ENCODE measurements at regions not wholly inside any gene's neighbourhood (a gene's known extent, or its start where the extent isn't known, plus 50 kb on each side); places are given as distances from the start of the nearest gene placed in this dataset.
"Not testable (repeated sequence)": the region's sequence is repeated elsewhere in the genome, so short reads cannot be mapped to it uniquely, and the experiment has no call there.

- in situ Hi-C loops (cut with MboI; ENCODE audit: low sequenced_read_pairs), result no loop called here
- no peak for DNase-seq (ENCODE audit: low spot score in 2 of 2)
- Histone ChIP-seq H3K27me3 (ENCODE audit: low read depth) (no peaks in the 10 kb centered on the region), H3K9me3 (no peaks in the 10 kb centered on the region), H3K36me3 (replicated peaks) (no peaks in the 10 kb centered on the region), H3K4me1 (no peaks in the 10 kb centered on the region), H3K4me3 (no peak overlapping the region)
Measured at GRCh38 chr1:56123826-56124225, 455.5 kb downstream of the PLPP3 start.

- Histone ChIP-seq H3K9me3 (no peaks in the 10 kb centered on the region), H3K27me3 (ENCODE audit: low read depth) (no peaks in the 10 kb centered on the region), H3K36me3 (replicated peaks) (no peaks in the 10 kb centered on the region), H3K4me1 (no peaks in the 10 kb centered on the region), H3K4me3 (no peak overlapping the region)
- in situ Hi-C loops (cut with MboI; ENCODE audit: low sequenced_read_pairs), result no loop called here
- DNase-seq (ENCODE audit: low spot score in 2 of 2), result no peak
Measured at GRCh38 chr1:56123421-56123820, 455.9 kb downstream of the PLPP3 start.

- Histone ChIP-seq H3K9me3 (no peaks in the 10 kb centered on the region), H3K27me3 (ENCODE audit: low read depth) (no peaks in the 10 kb centered on the region), H3K4me3 (no peak overlapping the region), H3K36me3 (replicated peaks) (no peaks in the 10 kb centered on the region), H3K4me1 (no peaks in the 10 kb centered on the region)
- DNase-seq (ENCODE audit: low spot score in 2 of 2), result no peak
- in situ Hi-C loops (cut with MboI; ENCODE audit: low sequenced_read_pairs), result no loop called here
Measured at GRCh38 chr1:56120021-56120420, 459.3 kb downstream of the PLPP3 start.

GRCh38 chr1:56118676-56119075, 460.7 kb downstream of the PLPP3 start:
- H3K4me3 ChIP-seq; H3K9me3 ChIP-seq; H3K4me1 ChIP-seq; in situ Hi-C loops (cut with MboI; ENCODE audit: low sequenced_read_pairs); DNase-seq (ENCODE audit: low spot score in 2 of 2); H3K36me3 ChIP-seq (replicated peaks); H3K27me3 ChIP-seq (ENCODE audit: low read depth): not testable (repeated sequence)

GRCh38 chr1:56115701-56116100, 463.7 kb downstream of the PLPP3 start:
- H3K9me3 ChIP-seq, result no peaks in the 10 kb centered on the region; the same call in 1 of the 2 replicates
- in situ Hi-C loops (cut with MboI; ENCODE audit: low sequenced_read_pairs), result no loop called here
- no peak overlapping the region for H3K4me3 ChIP-seq
- H3K36me3 ChIP-seq (replicated peaks), result no peaks in the 10 kb centered on the region
- H3K4me1 ChIP-seq, result no peaks in the 10 kb centered on the region
- DNase-seq (ENCODE audit: low spot score in 2 of 2), result no peak
- no peaks in the 10 kb centered on the region for H3K27me3 ChIP-seq (ENCODE audit: low read depth)

- Histone ChIP-seq H3K27me3 (ENCODE audit: low read depth) (no peaks in the 10 kb centered on the region), H3K9me3 (no peaks in the 10 kb centered on the region; the same call in 1 of the 2 replicates), H3K4me1 (no peaks in the 10 kb centered on the region), H3K36me3 (replicated peaks) (no peaks in the 10 kb centered on the region), H3K4me3 (no peak overlapping the region)
- DNase-seq (ENCODE audit: low spot score in 2 of 2), result no peak
- in situ Hi-C loops (cut with MboI; ENCODE audit: low sequenced_read_pairs), result no loop called here
Measured at GRCh38 chr1:56113679-56114078, 465.7 kb downstream of the PLPP3 start.

- Histone ChIP-seq H3K36me3 (replicated peaks) (no peaks in the 10 kb centered on the region), H3K27me3 (ENCODE audit: low read depth) (no peaks in the 10 kb centered on the region), H3K9me3 (peaks cover 4% of the 10 kb centered on the region; the same call in 1 of the 2 replicates), H3K4me3 (no peak overlapping the region), H3K4me1 (no peaks in the 10 kb centered on the region)
- DNase-seq (ENCODE audit: low spot score in 2 of 2), result no peak
- in situ Hi-C loops (cut with MboI; ENCODE audit: low sequenced_read_pairs), result no loop called here
Measured at GRCh38 chr1:56107275-56107638, 472.1 kb downstream of the PLPP3 start.

GRCh38 chr1:56106531-56107274, 472.7 kb downstream of the PLPP3 start:
- Histone ChIP-seq H3K4me1 (no peaks in the 10 kb centered on the region), H3K4me3 (no peak overlapping the region), H3K9me3 (peaks cover 4% of the 10 kb centered on the region; the same call in 1 of the 2 replicates), H3K36me3 (replicated peaks) (no peaks in the 10 kb centered on the region), H3K27me3 (ENCODE audit: low read depth) (no peaks in the 10 kb centered on the region)
- no peak for DNase-seq (ENCODE audit: low spot score in 2 of 2)
- in situ Hi-C loops (cut with MboI; ENCODE audit: low sequenced_read_pairs), result no loop called here

GRCh38 chr1:56105397-56105796, 474.0 kb downstream of the PLPP3 start:
- in situ Hi-C loops (cut with MboI; ENCODE audit: low sequenced_read_pairs), result no loop called here
- Histone ChIP-seq H3K9me3 (0 out of 2 replicates have a peak, but pooled peaks cover 4% of the 10 kb centered on the region), H3K4me1 (no peaks in the 10 kb centered on the region), H3K36me3 (replicated peaks) (no peaks in the 10 kb centered on the region), H3K4me3 (no peak overlapping the region), H3K27me3 (ENCODE audit: low read depth) (no peaks in the 10 kb centered on the region)
- no peak for DNase-seq (ENCODE audit: low spot score in 2 of 2)

GRCh38 chr1:56099766-56100265, 479.5 kb downstream of the PLPP3 start:
- no peak for DNase-seq (ENCODE audit: low spot score in 2 of 2)
- no peak overlapping the region for H3K4me3 ChIP-seq
- in situ Hi-C loops (cut with MboI; ENCODE audit: low sequenced_read_pairs), result no loop called here

GRCh38 chr1:56098946-56099345, 480.4 kb downstream of the PLPP3 start:
- in situ Hi-C loops (cut with MboI; ENCODE audit: low sequenced_read_pairs), result no loop called here
- no peak overlapping the region for H3K4me3 ChIP-seq
- DNase-seq (ENCODE audit: low spot score in 2 of 2), result no peak

More at GRCh38 chr1:56099766-56100265, 479.5 kb downstream of the PLPP3 start:
- no peaks in the 10 kb centered on the region for H3K36me3 ChIP-seq (replicated peaks)
- 0 out of 2 replicates have a peak, but pooled peaks cover under 1% of the 10 kb centered on the region for H3K9me3 ChIP-seq
- H3K4me1 ChIP-seq, result no peaks in the 10 kb centered on the region
- H3K27me3 ChIP-seq (ENCODE audit: low read depth), result no peaks in the 10 kb centered on the region

GRCh38 chr1:56097713-56098112, 481.6 kb downstream of the PLPP3 start:
- H3K36me3 ChIP-seq (replicated peaks), result no peaks in the 10 kb centered on the region
- H3K27me3 ChIP-seq (ENCODE audit: low read depth), result no peaks in the 10 kb centered on the region
- DNase-seq (ENCODE audit: low spot score in 2 of 2), result no peak
- in situ Hi-C loops (cut with MboI; ENCODE audit: low sequenced_read_pairs), result no loop called here
- H3K9me3 ChIP-seq, result no peaks in the 10 kb centered on the region
- no peaks in the 10 kb centered on the region for H3K4me1 ChIP-seq
- H3K4me3 ChIP-seq, result no peak overlapping the region

More at GRCh38 chr1:56098946-56099345, 480.4 kb downstream of the PLPP3 start:
- no peaks in the 10 kb centered on the region for H3K9me3 ChIP-seq
- no peaks in the 10 kb centered on the region for H3K27me3 ChIP-seq (ENCODE audit: low read depth)
- no peaks in the 10 kb centered on the region for H3K36me3 ChIP-seq (replicated peaks)
- no peaks in the 10 kb centered on the region for H3K4me1 ChIP-seq

GRCh38 chr1:56095696-56096665, 483.4 kb downstream of the PLPP3 start:
- H3K4me1 ChIP-seq, result no peaks in the 10 kb centered on the region
- H3K27me3 ChIP-seq (ENCODE audit: low read depth), result no peaks in the 10 kb centered on the region
- no peaks in the 10 kb centered on the region for H3K9me3 ChIP-seq
- H3K36me3 ChIP-seq (replicated peaks), result no peaks in the 10 kb centered on the region
- in situ Hi-C loops (cut with MboI; ENCODE audit: low sequenced_read_pairs), result no loop called here
- H3K4me3 ChIP-seq, result no peak overlapping the region
- DNase-seq (ENCODE audit: low spot score in 2 of 2), result no peak

- Histone ChIP-seq H3K9me3 (no peaks in the 10 kb centered on the region), H3K27me3 (ENCODE audit: low read depth) (no peaks in the 10 kb centered on the region), H3K36me3 (replicated peaks) (no peaks in the 10 kb centered on the region), H3K4me1 (no peaks in the 10 kb centered on the region), H3K4me3 (no peak overlapping the region)
- DNase-seq (ENCODE audit: low spot score in 2 of 2), result no peak
- in situ Hi-C loops (cut with MboI; ENCODE audit: low sequenced_read_pairs), result no loop called here
Measured at GRCh38 chr1:56094168-56094567, 485.2 kb downstream of the PLPP3 start.

All from HAP-1 (cell line).